Activated T-cell treated with anti-CD3 and anti-CD28 coated beads, Interleukin-2, amount 50 U/mL, for 4 hours (primary cell): ENCODE measurements at regions not wholly inside any gene's neighbourhood (a gene's known extent, or its start where the extent isn't known, plus 50 kb on each side); places are given as distances from the start of the nearest gene placed in this dataset.
"Not testable (repeated sequence)": the region's sequence is repeated elsewhere in the genome, so short reads cannot be mapped to it uniquely, and the experiment has no call there.

Experiments used
- ATAC-seq, 2 donors: fragments of 200-7000 bp; cut with Tn5 transposase; one replicate each; pipeline ENCODE4 v1.10.0; 2021
- DNase-seq: peaks from one replicate; pipeline ENCODE4 v3.0.0-alpha.2; 2020
- H3K27me3 Mint-ChIP-seq: one replicate; pipeline ENCODE4 v1.8.0; 2021; ENCODE audit warnings: low read depth, mixed read lengths
- H3K36me3 Mint-ChIP-seq: one replicate; pipeline ENCODE4 v1.8.0; 2022; ENCODE audit warnings: mixed read lengths; ENCODE audit not compliant: insufficient read depth
- H3K4me1 Mint-ChIP-seq: one replicate; pipeline ENCODE4 v1.8.0; 2021; ENCODE audit warnings: low read depth, mixed read lengths
- H3K4me3 Mint-ChIP-seq: one replicate; pipeline ENCODE4 v1.8.0; 2021; ENCODE audit warnings: mild to moderate bottlenecking, moderate library complexity, mixed read lengths
- H3K9me3 Mint-ChIP-seq: one replicate; pipeline ENCODE4 v1.8.0; 2021; ENCODE audit warnings: mixed read lengths

DNA sequence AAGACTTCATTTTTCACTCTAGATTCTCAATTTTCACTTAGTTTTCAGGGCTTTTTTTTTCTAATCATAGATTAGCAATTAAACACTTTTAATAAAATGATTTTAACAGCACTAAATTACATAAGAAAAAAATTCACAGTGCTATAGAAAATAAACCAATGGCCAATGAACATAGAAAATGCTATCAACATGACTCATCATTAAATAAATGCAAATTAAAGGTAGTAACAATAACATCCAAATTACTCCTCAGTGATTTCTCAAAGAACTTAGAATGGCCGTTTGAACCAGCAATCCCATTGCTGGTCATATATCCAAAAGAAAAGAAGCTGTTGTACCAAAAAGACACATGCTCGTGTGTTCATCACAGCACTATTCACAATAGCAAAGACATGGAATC, 1058.9 kb downstream of the UQCRFS1 start:
- Mint-ChIP-seq H3K27me3 (no peaks in the 10 kb centered on the region), H3K4me1 (no peaks in the 10 kb centered on the region), H3K4me3 (no peak overlapping the region), H3K36me3 (no peaks in the 10 kb centered on the region), H3K9me3 (peaks cover 9% of the 10 kb centered on the region)
- DNase-seq (no peak), ATAC-seq (no peak)

DNA sequence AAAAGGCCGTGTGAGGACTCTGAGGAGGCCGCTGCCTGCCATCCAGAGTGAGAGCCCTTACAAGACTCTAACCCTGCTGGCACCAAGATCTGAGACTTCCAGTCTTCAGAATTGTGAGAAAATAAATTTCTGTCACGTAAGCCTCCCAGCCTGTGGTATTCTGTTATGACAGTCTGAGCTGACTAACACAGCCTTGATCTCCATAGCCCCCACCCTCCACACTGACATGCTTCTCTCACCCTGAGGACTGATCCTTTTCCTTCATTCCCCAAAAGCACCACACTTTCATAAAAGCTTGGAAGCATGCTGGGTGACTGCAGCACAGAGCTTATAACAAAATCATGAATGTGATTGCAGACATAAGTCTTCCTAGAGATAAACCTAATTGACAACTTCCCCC, 1059.8 kb downstream of the UQCRFS1 start:
- H3K27me3 Mint-ChIP-seq = no peaks in the 10 kb centered on the region
- ATAC-seq (no peak), DNase-seq (no peak)
- no peaks in the 10 kb centered on the region for H3K4me1 Mint-ChIP-seq
- H3K36me3 Mint-ChIP-seq = no peaks in the 10 kb centered on the region
- no peak overlapping the region for H3K4me3 Mint-ChIP-seq
- H3K9me3 Mint-ChIP-seq = peaks cover 2% of the 10 kb centered on the region

DNA sequence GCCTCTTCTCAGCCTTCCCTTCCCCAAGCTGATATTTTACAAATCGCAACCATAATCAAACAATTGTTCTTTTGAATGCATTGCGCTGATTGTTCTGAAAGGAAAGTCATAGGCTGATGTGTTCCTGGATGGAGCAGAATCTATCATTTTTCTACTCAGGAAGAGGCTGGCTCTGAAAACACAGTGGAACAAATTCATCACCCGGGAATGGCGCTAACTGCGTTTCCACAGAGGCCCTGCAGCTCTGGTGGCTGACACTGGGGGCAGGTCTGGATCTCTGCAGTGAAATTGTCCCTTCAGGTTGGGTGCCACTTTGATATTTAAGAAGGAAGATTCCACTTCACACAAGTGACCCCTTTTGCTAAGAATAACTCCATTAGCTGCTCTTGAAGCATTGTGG, 1060.8 kb downstream of the UQCRFS1 start:
- Mint-ChIP-seq H3K27me3 (no peaks in the 10 kb centered on the region), H3K36me3 (no peaks in the 10 kb centered on the region), H3K9me3 (no peaks in the 10 kb centered on the region), H3K4me1 (no peaks in the 10 kb centered on the region), H3K4me3 (no peak overlapping the region)
- DNase-seq (no peak), ATAC-seq (no peak)

DNA sequence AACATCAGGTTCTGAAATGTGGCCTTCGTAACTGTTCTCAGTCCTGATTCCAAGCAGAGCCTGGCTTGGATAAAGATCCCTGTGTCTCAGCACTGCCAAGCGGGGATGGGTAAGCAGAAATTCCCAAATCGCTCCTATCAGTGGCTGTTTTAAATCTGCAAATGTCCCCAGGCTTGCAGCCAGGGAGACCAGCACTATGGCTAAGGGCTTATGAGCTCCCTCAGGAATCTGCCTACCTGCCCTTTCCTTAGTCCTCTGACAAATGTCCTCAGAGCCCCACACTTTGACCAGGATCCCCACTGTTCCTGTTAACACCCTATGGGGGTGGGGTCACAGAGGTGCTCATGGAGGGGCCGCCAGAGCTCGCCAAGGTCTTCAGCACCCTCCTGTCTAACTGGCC, 1062.8 kb downstream of the UQCRFS1 start:
- no peak overlapping the region for H3K4me3 Mint-ChIP-seq
- no peaks in the 10 kb centered on the region for H3K36me3 Mint-ChIP-seq
- no peaks in the 10 kb centered on the region for H3K27me3 Mint-ChIP-seq
- ATAC-seq (no peak), DNase-seq (no peak)
- no peaks in the 10 kb centered on the region for H3K9me3 Mint-ChIP-seq
- H3K4me1 Mint-ChIP-seq = no peaks in the 10 kb centered on the region

DNA sequence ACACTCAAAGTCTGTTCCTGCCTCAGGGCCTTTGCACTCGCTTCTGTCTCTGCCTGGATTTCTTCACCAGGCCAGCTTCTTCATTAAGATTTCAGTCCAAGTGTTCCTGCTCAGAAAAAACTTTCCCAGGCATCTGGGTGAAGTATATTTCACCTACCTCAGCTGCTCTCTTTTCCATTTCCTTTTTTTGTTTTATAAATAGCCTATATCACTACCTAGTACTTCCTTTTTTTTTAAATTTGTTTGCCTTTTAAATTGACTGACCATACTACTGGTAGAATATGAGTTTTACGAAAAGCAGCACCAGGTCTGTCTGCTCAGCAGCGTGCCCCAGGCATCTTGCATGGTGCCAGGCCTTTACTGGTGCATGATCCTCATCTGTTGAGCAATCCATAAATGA, 1064.4 kb downstream of the UQCRFS1 start:
- Mint-ChIP-seq H3K9me3 (no peaks in the 10 kb centered on the region), H3K36me3 (no peaks in the 10 kb centered on the region), H3K27me3 (no peaks in the 10 kb centered on the region), H3K4me3 (no peak overlapping the region), H3K4me1 (no peaks in the 10 kb centered on the region)
- DNase-seq (no peak), ATAC-seq (no peak)

GRCh38 chr19:28142258-28142657, 1070.7 kb downstream of the UQCRFS1 start:
- Mint-ChIP-seq H3K4me1 (no peaks in the 10 kb centered on the region), H3K4me3 (no peak overlapping the region), H3K36me3 (no peaks in the 10 kb centered on the region), H3K27me3 (no peaks in the 10 kb centered on the region), H3K9me3 (peaks cover 7% of the 10 kb centered on the region)
- ATAC-seq (no peak), DNase-seq (no peak)

DNA sequence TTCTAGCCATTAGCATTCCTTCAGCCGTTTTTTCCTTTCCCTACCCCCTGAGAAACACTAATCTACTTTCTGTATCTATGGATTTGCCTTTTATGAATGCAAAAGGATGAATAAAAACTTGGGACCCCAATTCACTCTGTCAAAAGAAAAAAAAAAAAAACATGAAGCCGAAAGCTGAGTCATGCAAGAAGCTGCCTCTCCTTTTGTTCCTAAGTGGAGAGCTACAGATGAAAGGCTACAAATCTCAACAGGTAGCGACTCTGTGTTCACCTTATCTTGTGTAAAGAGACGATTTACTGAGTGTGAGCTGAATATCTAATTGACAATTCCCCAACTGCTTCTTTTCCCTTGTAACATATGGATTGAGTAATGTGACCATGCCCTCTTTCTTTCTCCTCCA, 1072.8 kb downstream of the UQCRFS1 start:
- peaks cover 12% of the 10 kb centered on the region for H3K9me3 Mint-ChIP-seq
- ATAC-seq = no peak
- H3K27me3 Mint-ChIP-seq = no peaks in the 10 kb centered on the region
- H3K4me3 Mint-ChIP-seq = no peak overlapping the region
- no peaks in the 10 kb centered on the region for H3K4me1 Mint-ChIP-seq
- no peak for DNase-seq
- H3K36me3 Mint-ChIP-seq = no peaks in the 10 kb centered on the region

DNA sequence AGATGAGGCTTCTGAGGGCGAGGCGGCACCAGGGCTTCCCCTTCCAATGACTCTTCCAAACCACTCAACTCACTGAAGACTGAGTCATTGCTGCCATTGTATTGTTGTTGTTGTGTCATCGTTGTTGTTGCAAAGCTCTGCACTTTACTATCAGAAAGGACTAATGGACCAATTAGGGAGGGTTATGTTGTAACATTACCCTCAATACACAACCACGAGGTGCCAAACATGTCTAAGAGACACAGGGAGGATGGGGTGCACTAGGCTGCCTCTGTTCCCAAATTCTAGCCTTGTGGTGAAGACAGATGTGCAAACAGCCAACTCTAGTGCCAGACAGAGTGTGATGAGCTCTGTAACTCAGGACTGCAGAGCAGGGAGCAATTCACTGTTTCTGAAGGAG, 1075.2 kb downstream of the UQCRFS1 start:
- DNase-seq (no peak), ATAC-seq (no peak)
- H3K27me3 Mint-ChIP-seq = no peaks in the 10 kb centered on the region
- H3K36me3 Mint-ChIP-seq = no peaks in the 10 kb centered on the region
- H3K9me3 Mint-ChIP-seq = peaks cover 13% of the 10 kb centered on the region
- H3K4me3 Mint-ChIP-seq = no peak overlapping the region
- no peaks in the 10 kb centered on the region for H3K4me1 Mint-ChIP-seq

GRCh38 chr19:28136796-28137195, 1076.2 kb downstream of the UQCRFS1 start:
- no peak for DNase-seq
- Mint-ChIP-seq H3K4me1 (no peaks in the 10 kb centered on the region), H3K4me3 (no peak overlapping the region), H3K27me3 (no peaks in the 10 kb centered on the region), H3K9me3 (peaks cover 13% of the 10 kb centered on the region), H3K36me3 (no peaks in the 10 kb centered on the region)
- no peak for ATAC-seq

DNA sequence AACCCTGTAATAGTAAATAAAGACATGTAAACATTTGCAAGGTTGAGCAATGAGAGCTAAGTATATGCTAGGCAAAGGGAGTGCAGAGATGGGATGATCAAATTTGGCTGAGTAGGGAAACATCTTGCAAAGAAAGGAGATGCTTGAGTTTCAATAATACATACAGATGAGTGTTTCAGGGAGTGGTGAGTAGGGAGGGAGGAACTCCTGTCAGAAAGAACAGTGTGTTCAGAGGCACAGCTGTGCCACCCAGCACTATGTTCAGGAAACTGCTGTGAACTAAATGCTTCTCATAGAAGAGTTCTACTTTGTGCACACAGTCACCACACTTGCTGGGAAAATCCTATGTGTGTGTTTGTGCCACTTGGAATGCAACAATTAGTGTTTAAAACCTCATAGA, 1077.1 kb downstream of the UQCRFS1 start:
- peaks cover 10% of the 10 kb centered on the region for H3K9me3 Mint-ChIP-seq
- H3K4me1 Mint-ChIP-seq = no peaks in the 10 kb centered on the region
- DNase-seq = no peak
- H3K4me3 Mint-ChIP-seq = no peak overlapping the region
- H3K27me3 Mint-ChIP-seq = no peaks in the 10 kb centered on the region
- H3K36me3 Mint-ChIP-seq = no peaks in the 10 kb centered on the region
- ATAC-seq = no peak

- no peak for DNase-seq
- Mint-ChIP-seq H3K27me3 (no peaks in the 10 kb centered on the region), H3K9me3 (peaks cover 6% of the 10 kb centered on the region), H3K36me3 (no peaks in the 10 kb centered on the region), H3K4me1 (no peaks in the 10 kb centered on the region), H3K4me3 (no peak overlapping the region)
- no peak for ATAC-seq
These were observed 1078.6 kb downstream of the UQCRFS1 start for GRCh38 chr19:28134311-28134710.

- not testable (repeated sequence) for H3K27me3 Mint-ChIP-seq, H3K4me1 Mint-ChIP-seq, ATAC-seq, H3K36me3 Mint-ChIP-seq, H3K9me3 Mint-ChIP-seq, DNase-seq, H3K4me3 Mint-ChIP-seq
These were observed 1082.1 kb downstream of the UQCRFS1 start for GRCh38 chr19:28130881-28131280.

- DNase-seq (no peak), ATAC-seq (no peak)
- Mint-ChIP-seq H3K4me3 (no peak overlapping the region), H3K4me1 (no peaks in the 10 kb centered on the region), H3K27me3 (no peaks in the 10 kb centered on the region), H3K9me3 (peaks cover 2% of the 10 kb centered on the region), H3K36me3 (no peaks in the 10 kb centered on the region)
These were observed 1082.9 kb downstream of the UQCRFS1 start for GRCh38 chr19:28130066-28130511.

- ATAC-seq = no peak
- H3K9me3 Mint-ChIP-seq = peaks cover 3% of the 10 kb centered on the region
- H3K4me3 Mint-ChIP-seq = no peak overlapping the region
These were observed 1084.6 kb downstream of the UQCRFS1 start for GRCh38 chr19:28128341-28128740.

GRCh38 chr19:28126135-28126898, 1086.6 kb downstream of the UQCRFS1 start:
- Mint-ChIP-seq H3K4me3 (no peak overlapping the region), H3K36me3 (no peaks in the 10 kb centered on the region), H3K4me1 (no peaks in the 10 kb centered on the region), H3K27me3 (no peaks in the 10 kb centered on the region), H3K9me3 (peaks cover 3% of the 10 kb centered on the region)
- DNase-seq = no peak
- no peak for ATAC-seq

More at GRCh38 chr19:28128341-28128740, 1084.6 kb downstream of the UQCRFS1 start:
- no peaks in the 10 kb centered on the region for H3K36me3 Mint-ChIP-seq
- H3K27me3 Mint-ChIP-seq = no peaks in the 10 kb centered on the region
- H3K4me1 Mint-ChIP-seq = no peaks in the 10 kb centered on the region
- no peak for DNase-seq
